ENCODE measurements at regions not wholly inside any gene's neighbourhood (a gene's known extent, or its start where the extent isn't known, plus 50 kb on each side); places are given as distances from the start of the nearest gene placed in this dataset.

GRCh38 chr6:113103634-113104361 lies 753.3 kb upstream of the MARCKS start:
- TF ChIP-seq, protein P1, sequence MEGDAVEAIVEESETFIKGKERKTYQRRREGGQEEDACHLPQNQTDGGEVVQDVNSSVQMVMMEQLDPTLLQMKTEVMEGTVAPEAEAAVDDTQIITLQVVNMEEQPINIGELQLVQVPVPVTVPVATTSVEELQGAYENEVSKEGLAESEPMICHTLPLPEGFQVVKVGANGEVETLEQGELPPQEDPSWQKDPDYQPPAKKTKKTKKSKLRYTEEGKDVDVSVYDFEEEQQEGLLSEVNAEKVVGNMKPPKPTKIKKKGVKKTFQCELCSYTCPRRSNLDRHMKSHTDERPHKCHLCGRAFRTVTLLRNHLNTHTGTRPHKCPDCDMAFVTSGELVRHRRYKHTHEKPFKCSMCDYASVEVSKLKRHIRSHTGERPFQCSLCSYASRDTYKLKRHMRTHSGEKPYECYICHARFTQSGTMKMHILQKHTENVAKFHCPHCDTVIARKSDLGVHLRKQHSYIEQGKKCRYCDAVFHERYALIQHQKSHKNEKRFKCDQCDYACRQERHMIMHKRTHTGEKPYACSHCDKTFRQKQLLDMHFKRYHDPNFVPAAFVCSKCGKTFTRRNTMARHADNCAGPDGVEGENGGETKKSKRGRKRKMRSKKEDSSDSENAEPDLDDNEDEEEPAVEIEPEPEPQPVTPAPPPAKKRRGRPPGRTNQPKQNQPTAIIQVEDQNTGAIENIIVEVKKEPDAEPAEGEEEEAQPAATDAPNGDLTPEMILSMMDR (IDR thresholded peaks at IDR 0.05; ENCODE audit: low read length) = no peak
- TF ChIP-seq EZH2 (IDR thresholded peaks at IDR 0.05; ENCODE audit: borderline replicate concordance, low read length) = no peak
